ENCODE measurements at regions not wholly inside any gene's neighbourhood (a gene's known extent, or its start where the extent isn't known, plus 50 kb on each side); places are given as distances from the start of the nearest gene placed in this dataset.
"Not testable (repeated sequence)": the region's sequence is repeated elsewhere in the genome, so short reads cannot be mapped to it uniquely, and the experiment has no call there.

DNA sequence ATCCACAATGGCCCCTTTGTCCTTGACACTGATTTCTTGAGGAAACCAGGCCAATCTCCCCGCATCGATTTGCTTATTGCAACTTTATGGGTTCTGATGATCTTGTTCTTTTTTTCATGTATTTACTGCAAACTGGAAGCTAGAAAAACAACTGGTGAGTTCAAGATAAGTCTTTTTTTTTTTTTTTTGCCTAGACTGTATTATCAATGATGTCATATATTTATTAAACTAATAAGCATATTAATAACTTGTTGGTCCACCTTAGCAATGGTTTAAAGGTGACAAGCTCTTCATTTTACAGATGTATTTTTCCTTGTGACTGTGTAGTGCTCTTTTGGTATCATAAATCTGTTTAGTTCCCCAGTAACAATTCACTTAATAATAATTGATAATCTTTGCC, 79.0 kb upstream of the NOX3 start:
- Histone ChIP-seq H3K4me3 (ENCODE audit: low read length) (no peak overlapping the region), H3K4me1 (ENCODE audit: insufficient read depth, low read length) (no peaks in the 10 kb centered on the region), H3K36me3 (ENCODE audit: insufficient read depth, low read length) (no peaks in the 10 kb centered on the region), H3K27me3 (ENCODE audit: insufficient read depth, low read length) (no peaks in the 10 kb centered on the region), H3K9me3 (ENCODE audit: low read length) (no peaks in the 10 kb centered on the region), H2AFZ (ENCODE audit: low read depth, low read length) (no peak overlapping the region)

GRCh38 chr6:155530219-155530834, 74.7 kb upstream of the NOX3 start:
- peaks cover 2% of the 10 kb centered on the region for H3K9me3 ChIP-seq (ENCODE audit: low read length)
- no peaks in the 10 kb centered on the region for H3K27me3 ChIP-seq (ENCODE audit: insufficient read depth, low read length)
- H3K36me3 ChIP-seq (ENCODE audit: insufficient read depth, low read length) = no peaks in the 10 kb centered on the region
- no peak overlapping the region for H3K4me3 ChIP-seq (ENCODE audit: low read length)
- no peak overlapping the region for H2AFZ ChIP-seq (ENCODE audit: low read depth, low read length)
- H3K4me1 ChIP-seq (ENCODE audit: insufficient read depth, low read length) = no peaks in the 10 kb centered on the region

DNA sequence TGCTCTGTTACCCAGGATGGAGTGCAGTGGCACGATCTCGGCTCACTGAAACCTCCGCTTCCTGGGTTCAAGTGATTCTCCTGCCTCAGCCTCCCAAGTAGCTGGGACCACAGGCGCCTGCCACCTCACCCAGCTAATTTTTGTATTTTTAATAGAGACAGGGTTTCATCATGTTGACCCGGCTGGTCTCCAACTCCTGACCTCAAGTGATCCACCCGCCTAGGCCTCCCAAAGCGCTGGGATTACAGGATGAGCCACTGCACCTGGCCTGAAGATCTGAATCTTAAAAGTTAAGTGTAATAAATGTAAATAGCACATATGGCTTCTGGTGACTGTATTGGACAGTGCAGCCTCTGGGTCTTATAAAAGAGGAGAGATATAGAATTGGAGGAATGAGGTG, 74.2 kb upstream of the NOX3 start:
- not testable (repeated sequence) for H2AFZ ChIP-seq (ENCODE audit: low read depth, low read length); H3K4me1 ChIP-seq (ENCODE audit: insufficient read depth, low read length)

GRCh38 chr6:155528982-155529453, 73.4 kb upstream of the NOX3 start:
- Histone ChIP-seq H3K36me3 (ENCODE audit: insufficient read depth, low read length) (no peaks in the 10 kb centered on the region), H3K9me3 (ENCODE audit: low read length) (peaks cover 2% of the 10 kb centered on the region), H2AFZ (ENCODE audit: low read depth, low read length) (no peak overlapping the region), H3K27me3 (ENCODE audit: insufficient read depth, low read length) (no peaks in the 10 kb centered on the region), H3K4me3 (ENCODE audit: low read length) (no peak overlapping the region), H3K4me1 (ENCODE audit: insufficient read depth, low read length) (peaks cover 3% of the 10 kb centered on the region)

More for the DNA sequence above, 74.2 kb upstream of the NOX3 start:
- H3K9me3 ChIP-seq (ENCODE audit: low read length); H3K27me3 ChIP-seq (ENCODE audit: insufficient read depth, low read length); H3K4me3 ChIP-seq (ENCODE audit: low read length); H3K36me3 ChIP-seq (ENCODE audit: insufficient read depth, low read length): not testable (repeated sequence)

- no peaks in the 10 kb centered on the region for H3K36me3 ChIP-seq (ENCODE audit: insufficient read depth, low read length)
- H3K27me3 ChIP-seq (ENCODE audit: insufficient read depth, low read length) = no peaks in the 10 kb centered on the region
- H3K9me3 ChIP-seq (ENCODE audit: low read length) = peaks cover 2% of the 10 kb centered on the region
- H2AFZ ChIP-seq (ENCODE audit: low read depth, low read length) = no peak overlapping the region
- peaks cover 7% of the 10 kb centered on the region for H3K4me1 ChIP-seq (ENCODE audit: insufficient read depth, low read length)
- H3K4me3 ChIP-seq (ENCODE audit: low read length) = no peak overlapping the region
Measured at GRCh38 chr6:155528335-155528734, 72.7 kb upstream of the NOX3 start.

- no peaks in the 10 kb centered on the region for H3K36me3 ChIP-seq (ENCODE audit: insufficient read depth, low read length)
- H2AFZ ChIP-seq (ENCODE audit: low read depth, low read length) = no peak overlapping the region
- H3K9me3 ChIP-seq (ENCODE audit: low read length) = peaks cover 2% of the 10 kb centered on the region
- H3K4me3 ChIP-seq (ENCODE audit: low read length) = no peak overlapping the region
- H3K27me3 ChIP-seq (ENCODE audit: insufficient read depth, low read length) = no peaks in the 10 kb centered on the region
- H3K4me1 ChIP-seq (ENCODE audit: insufficient read depth, low read length) = peaks cover 7% of the 10 kb centered on the region
Measured at GRCh38 chr6:155527443-155527842, 71.8 kb upstream of the NOX3 start.

DNA sequence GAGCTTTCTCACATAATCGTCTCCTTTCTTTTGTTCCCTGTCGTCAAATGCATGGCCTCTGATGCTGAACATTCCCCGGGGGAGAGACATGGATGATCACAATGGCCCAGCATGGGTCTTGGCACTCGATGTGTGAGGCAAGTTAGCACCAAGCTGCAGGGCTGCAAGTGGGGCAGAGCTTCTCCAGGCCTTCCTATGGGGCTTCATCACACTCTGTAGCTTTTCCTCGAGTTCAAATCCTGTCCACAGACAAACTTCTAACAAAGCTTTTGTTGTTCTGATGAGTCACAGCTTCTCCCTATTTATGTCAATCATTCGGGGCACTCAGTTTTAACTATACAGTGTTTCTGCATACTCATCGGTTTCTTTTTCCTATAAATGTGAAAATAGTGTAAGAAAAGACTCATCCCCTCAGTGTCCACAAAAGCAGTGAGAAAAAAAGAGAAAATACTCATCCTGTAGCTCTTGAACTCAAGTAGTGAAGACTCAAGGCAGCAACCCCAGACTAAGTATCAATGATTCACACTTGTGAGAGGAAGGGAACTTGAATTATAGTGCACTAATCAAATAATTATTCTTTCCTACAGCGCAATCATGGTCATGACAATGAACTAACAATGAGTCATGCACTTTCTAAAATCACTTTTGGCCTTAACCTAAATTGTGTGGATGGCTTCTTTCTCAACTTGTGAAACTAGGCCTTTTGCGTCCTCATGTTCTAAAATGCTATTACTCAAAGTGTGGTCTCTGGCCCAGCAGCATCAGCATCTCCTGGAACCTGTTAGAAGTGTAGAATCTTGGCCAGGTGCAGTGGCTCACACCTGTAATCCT, 68.4 kb upstream of the NOX3 start:
- peaks cover 19% of the 10 kb centered on the region for H3K4me1 ChIP-seq (ENCODE audit: insufficient read depth, low read length)
- no peak overlapping the region for H2AFZ ChIP-seq (ENCODE audit: low read depth, low read length)
- H3K9me3 ChIP-seq (ENCODE audit: low read length) = peaks cover 2% of the 10 kb centered on the region
- no peak overlapping the region for H3K4me3 ChIP-seq (ENCODE audit: low read length)
- no peaks in the 10 kb centered on the region for H3K36me3 ChIP-seq (ENCODE audit: insufficient read depth, low read length)
- no peaks in the 10 kb centered on the region for H3K27me3 ChIP-seq (ENCODE audit: insufficient read depth, low read length)

DNA sequence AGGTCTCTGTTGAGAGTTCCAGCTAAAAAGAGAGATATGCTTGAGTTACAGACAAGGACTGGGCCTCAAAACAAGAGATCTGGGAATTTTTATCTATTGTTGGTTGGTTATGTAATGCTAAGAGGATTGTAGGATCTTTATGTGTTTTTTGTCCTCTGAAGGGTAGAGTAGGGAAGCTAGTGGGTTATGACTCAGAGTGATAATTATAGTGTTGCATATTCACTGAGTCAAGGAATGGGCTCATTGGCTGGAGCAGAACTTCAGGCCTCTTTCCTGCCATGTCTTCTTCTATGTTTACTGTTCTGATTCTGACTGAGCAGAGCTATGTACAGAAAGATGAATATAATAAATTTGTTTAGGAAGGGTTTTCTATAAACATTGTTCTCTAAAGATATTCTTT, 66.1 kb upstream of the NOX3 start:
- H3K4me1 ChIP-seq (ENCODE audit: insufficient read depth, low read length) = peaks cover 28% of the 10 kb centered on the region
- H3K9me3 ChIP-seq (ENCODE audit: low read length) = peaks cover 2% of the 10 kb centered on the region
- no peaks in the 10 kb centered on the region for H3K27me3 ChIP-seq (ENCODE audit: insufficient read depth, low read length)
- no peak overlapping the region for H2AFZ ChIP-seq (ENCODE audit: low read depth, low read length)
- H3K4me3 ChIP-seq (ENCODE audit: low read length) = no peak overlapping the region
- H3K36me3 ChIP-seq (ENCODE audit: insufficient read depth, low read length) = no peaks in the 10 kb centered on the region

- H3K4me1 ChIP-seq (ENCODE audit: insufficient read depth, low read length) = peaks cover 28% of the 10 kb centered on the region
- H3K9me3 ChIP-seq (ENCODE audit: low read length) = no peaks in the 10 kb centered on the region
- H3K36me3 ChIP-seq (ENCODE audit: insufficient read depth, low read length) = no peaks in the 10 kb centered on the region
- H2AFZ ChIP-seq (ENCODE audit: low read depth, low read length) = no peak overlapping the region
- H3K4me3 ChIP-seq (ENCODE audit: low read length) = no peak overlapping the region
- no peaks in the 10 kb centered on the region for H3K27me3 ChIP-seq (ENCODE audit: insufficient read depth, low read length)
Measured at GRCh38 chr6:155520078-155520477, 64.4 kb upstream of the NOX3 start.

- H2AFZ ChIP-seq (ENCODE audit: low read depth, low read length) = no peak overlapping the region
- no peaks in the 10 kb centered on the region for H3K36me3 ChIP-seq (ENCODE audit: insufficient read depth, low read length)
- no peak overlapping the region for H3K4me3 ChIP-seq (ENCODE audit: low read length)
- no peaks in the 10 kb centered on the region for H3K9me3 ChIP-seq (ENCODE audit: low read length)
- peaks cover 27% of the 10 kb centered on the region for H3K4me1 ChIP-seq (ENCODE audit: insufficient read depth, low read length)
- H3K27me3 ChIP-seq (ENCODE audit: insufficient read depth, low read length) = no peaks in the 10 kb centered on the region
Measured at GRCh38 chr6:155519176-155519738, 63.6 kb upstream of the NOX3 start.

DNA sequence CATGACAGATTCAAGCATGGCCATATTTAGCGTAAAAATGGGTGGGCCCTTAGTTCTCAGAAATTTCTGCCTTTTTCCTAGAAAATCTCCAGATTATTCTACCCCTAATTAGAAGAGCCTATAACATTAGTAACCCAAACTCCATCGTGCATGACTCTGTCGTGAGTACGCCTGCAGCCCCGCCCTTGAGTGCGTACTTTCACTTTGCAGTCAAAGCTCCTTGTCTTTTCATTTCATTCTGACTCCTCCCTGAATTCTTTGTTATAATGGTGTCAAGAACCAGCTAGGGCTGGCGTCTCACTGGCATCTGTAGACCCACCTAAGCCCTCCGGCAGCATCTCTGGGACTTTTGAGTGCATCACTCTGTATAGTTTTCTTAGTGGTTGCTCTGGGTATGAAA, 61.7 kb upstream of the NOX3 start:
- peaks cover 21% of the 10 kb centered on the region for H3K4me1 ChIP-seq (ENCODE audit: insufficient read depth, low read length)

GRCh38 chr6:155510879-155511278, 55.2 kb upstream of the NOX3 start:
- H3K4me3 ChIP-seq (ENCODE audit: low read length) = no peak overlapping the region
- H3K27me3 ChIP-seq (ENCODE audit: insufficient read depth, low read length) = no peaks in the 10 kb centered on the region

More for the DNA sequence above, 61.7 kb upstream of the NOX3 start:
- no peaks in the 10 kb centered on the region for H3K27me3 ChIP-seq (ENCODE audit: insufficient read depth, low read length)
- no peaks in the 10 kb centered on the region for H3K36me3 ChIP-seq (ENCODE audit: insufficient read depth, low read length)
- no peak overlapping the region for H2AFZ ChIP-seq (ENCODE audit: low read depth, low read length)
- no peaks in the 10 kb centered on the region for H3K9me3 ChIP-seq (ENCODE audit: low read length)
- no peak overlapping the region for H3K4me3 ChIP-seq (ENCODE audit: low read length)

GRCh38 chr6:155509743-155510475, 54.3 kb upstream of the NOX3 start:
- Histone ChIP-seq H3K4me3 (ENCODE audit: low read length) (no peak overlapping the region), H3K36me3 (ENCODE audit: insufficient read depth, low read length) (no peaks in the 10 kb centered on the region), H2AFZ (ENCODE audit: low read depth, low read length) (no peak overlapping the region)

More at GRCh38 chr6:155510879-155511278, 55.2 kb upstream of the NOX3 start:
- Histone ChIP-seq H3K4me1 (ENCODE audit: insufficient read depth, low read length) (no peaks in the 10 kb centered on the region), H3K9me3 (ENCODE audit: low read length) (no peaks in the 10 kb centered on the region), H2AFZ (ENCODE audit: low read depth, low read length) (no peak overlapping the region), H3K36me3 (ENCODE audit: insufficient read depth, low read length) (no peaks in the 10 kb centered on the region)

More at GRCh38 chr6:155509743-155510475, 54.3 kb upstream of the NOX3 start:
- H3K27me3 ChIP-seq (ENCODE audit: insufficient read depth, low read length) = no peaks in the 10 kb centered on the region
- no peaks in the 10 kb centered on the region for H3K9me3 ChIP-seq (ENCODE audit: low read length)
- no peaks in the 10 kb centered on the region for H3K4me1 ChIP-seq (ENCODE audit: insufficient read depth, low read length)
